Tibial artery (tissue), 4 donors: ENCODE measurements at regions not wholly inside any gene's neighbourhood (a gene's known extent, or its start where the extent isn't known, plus 50 kb on each side); places are given as distances from the start of the nearest gene placed in this dataset.
"Not testable (repeated sequence)": the region's sequence is repeated elsewhere in the genome, so short reads cannot be mapped to it uniquely, and the experiment has no call there.

ENCODE experiments used
- DNase-seq, 2 donors: peaks; one replicate each; pipeline ENCODE4 v3.0.0-alpha.2; 2019
- H3K27ac ChIP-seq, 2 donors: fragments of 200-600 bp; sonication (generic) in 1 of 2; 1 replicate in 1 of 2; 2 replicates in 1 of 2; pipeline ENCODE4 v1.5.1; 2018 to 2019; ENCODE audit warnings: mild to moderate bottlenecking in 1 of 2
- H3K27me3 ChIP-seq, 2 donors: fragments of 200-600 bp; sonication (generic) in 1 of 2; one replicate each; pipeline versions ENCODE4 v1.5.1 to v1.6.0; 2016 to 2019
- H3K36me3 ChIP-seq, 3 donors: fragments of 200-600 bp; sonication (generic) in 2 of 3; one replicate each; pipeline ENCODE4 v1.5.1; 2016 to 2019; ENCODE audit warnings: mild to moderate bottlenecking in 2 of 3
- H3K4me1 ChIP-seq, 4 donors: fragments of 200-600 bp; sonication (generic) in 2 of 4; 1 replicate in 3 of 4; 2 replicates in 1 of 4; pipeline ENCODE4 v1.5.1; 2016 to 2019
- H3K4me3 ChIP-seq, 2 donors: fragments of 200-600 bp; sonication (generic) in 1 of 2; 1 replicate in 1 of 2; 2 replicates in 1 of 2; pipeline ENCODE4 v1.5.1; 2018 to 2019; ENCODE audit warnings: mild to moderate bottlenecking in 2 of 2
- H3K9me3 ChIP-seq, 3 donors: fragments of 200-600 bp; sonication (generic) in 1 of 3; one replicate each; pipeline ENCODE4 v1.5.1; 2016 to 2019
- intact Hi-C: fragments of 100-400 bp; cut with DNase I; formaldehyde crosslinking; loops from one replicate; pipeline ENCODE4 v1.15.0; 2023; ENCODE audit warnings: low total_unique reads
- TF ChIP-seq, protein P1 (sequence below), 2 experiments: fragments of 200-600 bp in 1 of 2; fragments of 450-650 bp in 1 of 2; IDR thresholded peaks; one replicate each; pipeline ENCODE4 v1.5.1; 2017 to 2019; ENCODE audit warnings: antibody characterized with exemption in 2 of 2, mild to moderate bottlenecking in 1 of 2, moderate library complexity in 1 of 2

DNA sequence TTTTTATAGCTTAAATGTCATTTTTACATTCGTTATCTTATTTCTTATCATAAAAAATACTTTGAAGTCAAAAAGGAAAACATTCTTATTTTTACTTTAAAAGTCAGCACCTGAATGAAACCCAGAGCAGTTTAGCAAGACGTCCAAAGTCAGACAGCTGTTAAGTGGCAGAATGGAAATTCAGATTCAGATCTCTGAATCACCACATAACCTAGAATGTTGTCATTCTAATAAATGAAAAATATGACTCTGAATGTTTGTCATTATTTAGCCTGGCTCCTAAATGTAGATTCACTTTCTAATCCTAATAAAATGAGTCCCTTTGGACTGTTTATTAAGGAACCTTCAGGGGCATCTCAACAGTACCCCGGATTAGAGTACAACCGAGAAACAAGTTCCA, 75.2 kb upstream of the RGS7 start:
- intact Hi-C loops: no loop called here
- Histone ChIP-seq H3K27me3 (no peaks in the 10 kb centered on the region), H3K4me3 (no peak overlapping the region), H3K36me3 (no peaks in the 10 kb centered on the region), H3K9me3 (no peaks in the 10 kb centered on the region), H3K4me1 (no peaks in the 10 kb centered on the region), H3K27ac (no peak overlapping the region)
- DNase-seq: no peak
- TF ChIP-seq, protein P1, sequence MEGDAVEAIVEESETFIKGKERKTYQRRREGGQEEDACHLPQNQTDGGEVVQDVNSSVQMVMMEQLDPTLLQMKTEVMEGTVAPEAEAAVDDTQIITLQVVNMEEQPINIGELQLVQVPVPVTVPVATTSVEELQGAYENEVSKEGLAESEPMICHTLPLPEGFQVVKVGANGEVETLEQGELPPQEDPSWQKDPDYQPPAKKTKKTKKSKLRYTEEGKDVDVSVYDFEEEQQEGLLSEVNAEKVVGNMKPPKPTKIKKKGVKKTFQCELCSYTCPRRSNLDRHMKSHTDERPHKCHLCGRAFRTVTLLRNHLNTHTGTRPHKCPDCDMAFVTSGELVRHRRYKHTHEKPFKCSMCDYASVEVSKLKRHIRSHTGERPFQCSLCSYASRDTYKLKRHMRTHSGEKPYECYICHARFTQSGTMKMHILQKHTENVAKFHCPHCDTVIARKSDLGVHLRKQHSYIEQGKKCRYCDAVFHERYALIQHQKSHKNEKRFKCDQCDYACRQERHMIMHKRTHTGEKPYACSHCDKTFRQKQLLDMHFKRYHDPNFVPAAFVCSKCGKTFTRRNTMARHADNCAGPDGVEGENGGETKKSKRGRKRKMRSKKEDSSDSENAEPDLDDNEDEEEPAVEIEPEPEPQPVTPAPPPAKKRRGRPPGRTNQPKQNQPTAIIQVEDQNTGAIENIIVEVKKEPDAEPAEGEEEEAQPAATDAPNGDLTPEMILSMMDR (IDR thresholded peaks at IDR 0.05): no peak

DNA sequence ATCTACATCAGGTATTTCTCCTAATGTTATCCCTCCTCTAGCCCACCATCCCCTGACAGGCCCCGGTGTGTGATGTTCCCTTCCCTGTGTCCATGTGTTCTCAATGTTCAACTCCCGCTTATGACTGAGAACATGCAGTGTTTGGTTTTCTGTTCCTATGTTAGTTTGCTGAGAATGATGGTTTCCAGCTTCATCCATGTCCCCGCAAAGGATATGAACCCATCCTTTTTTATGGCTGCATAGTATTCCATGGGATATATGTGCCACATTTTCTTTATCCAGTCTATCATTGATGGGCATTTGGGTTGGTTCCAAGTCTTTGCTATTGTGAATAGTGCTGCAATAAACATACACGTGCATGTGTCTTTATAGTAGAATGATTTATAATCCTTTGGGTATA, 68.1 kb upstream of the RGS7 start:
- H3K9me3 ChIP-seq, H3K27ac ChIP-seq, H3K36me3 ChIP-seq, DNase-seq, intact Hi-C loops, H3K4me3 ChIP-seq: not testable (repeated sequence)
- Histone ChIP-seq H3K27me3 (peaks cover 0 to 21% of the 10 kb centered on the region in 2 donors), H3K4me1 (peaks cover 0 to 13% (median 9%) of the 10 kb centered on the region in 4 donors)

DNA sequence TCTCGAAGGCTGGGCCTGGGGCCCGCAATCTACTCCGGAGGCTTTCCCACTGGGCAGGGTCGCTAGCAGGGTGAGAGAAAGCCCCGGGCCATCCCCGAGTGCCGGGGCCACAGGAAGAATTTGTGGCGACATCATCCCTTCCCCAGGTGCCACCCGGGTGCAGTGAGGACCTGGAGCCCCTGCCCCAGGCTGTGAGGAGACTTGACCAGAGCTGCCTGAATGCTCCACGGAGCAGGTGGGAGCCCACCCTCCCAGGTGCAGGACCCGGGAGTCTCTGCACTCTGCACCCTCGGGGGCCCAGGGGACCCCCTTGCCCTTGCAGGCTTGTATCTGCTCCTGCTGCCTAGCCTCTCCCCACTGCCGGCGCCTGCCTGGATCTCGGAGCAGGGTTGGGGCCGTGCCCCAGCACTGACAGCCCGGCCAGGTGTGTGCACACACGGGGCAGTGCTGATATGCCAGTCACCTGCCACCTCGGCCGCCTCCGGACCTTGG, 67.5 kb upstream of the RGS7 start:
- H3K9me3 ChIP-seq: no peaks in the 10 kb centered on the region
- DNase-seq: no peak
- H3K27me3 ChIP-seq: peaks cover 0 to 21% of the 10 kb centered on the region in 2 donors
- peaks cover 0 to 13% (median 9%) of the 10 kb centered on the region in 4 donors for H3K4me1 ChIP-seq
- H3K27ac ChIP-seq: no peak overlapping the region
- TF ChIP-seq, protein P1 (IDR thresholded peaks at IDR 0.05): no peak
- no peaks in the 10 kb centered on the region for H3K36me3 ChIP-seq
- peak overlapping the region; percentile 21 to 34 for H3K4me3 ChIP-seq
- intact Hi-C loops: no loop called here

DNA sequence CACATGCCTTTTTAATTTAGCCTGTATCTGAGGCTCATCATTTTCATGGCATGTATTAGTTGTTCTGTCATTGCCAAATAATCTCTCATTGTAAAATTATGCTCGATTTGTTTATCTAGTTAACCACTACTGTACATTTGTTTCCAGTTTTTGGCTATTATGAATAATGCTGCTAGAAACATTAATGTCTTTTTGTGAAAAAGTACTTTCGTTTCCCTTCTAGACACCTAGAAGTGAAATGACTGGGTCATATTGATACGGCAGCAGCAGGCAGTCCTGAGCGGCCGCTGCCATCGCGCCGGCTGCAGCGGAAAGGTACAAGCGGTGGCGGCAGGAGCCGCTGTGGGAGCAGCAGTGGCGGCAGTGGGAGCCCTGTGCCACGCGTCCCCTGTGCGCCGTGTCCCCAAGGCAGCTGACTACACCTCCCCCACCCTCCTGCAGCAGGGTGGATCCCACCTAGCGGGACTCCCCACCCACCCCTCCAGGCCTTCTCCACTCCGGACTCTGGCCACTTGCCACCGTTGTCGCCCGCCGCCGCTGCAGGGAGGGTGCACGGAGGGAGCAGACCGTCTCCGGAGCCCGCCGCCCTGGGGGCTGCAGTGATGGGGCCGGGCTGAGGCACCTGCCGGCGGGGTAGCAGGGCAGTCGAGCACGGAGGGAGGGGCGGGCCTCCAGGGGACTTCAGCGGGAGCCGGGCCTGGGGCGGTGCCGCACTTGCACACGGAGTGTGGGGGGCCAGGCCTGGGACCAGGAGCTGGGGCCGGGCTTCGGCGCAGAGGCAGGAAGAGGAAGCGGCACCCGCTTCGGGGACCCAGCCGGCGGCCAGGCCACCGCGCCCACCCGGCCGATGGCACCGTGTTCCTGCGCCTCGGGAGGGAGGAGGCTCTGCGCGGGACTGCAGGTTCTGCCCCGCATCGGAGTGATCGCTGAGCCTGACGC, 66.8 kb upstream of the RGS7 start:
- DNase-seq: no peak
- Histone ChIP-seq H3K9me3 (no peaks in the 10 kb centered on the region), H3K27me3 (peaks cover 0 to 21% of the 10 kb centered on the region in 2 donors), H3K36me3 (no peaks in the 10 kb centered on the region), H3K4me3 (peak overlapping the region; percentile 21 to 34), H3K4me1 (peaks cover 0 to 13% (median 9%) of the 10 kb centered on the region in 4 donors), H3K27ac (no peak overlapping the region)
- intact Hi-C loops: no loop called here
- TF ChIP-seq, protein P1 (IDR thresholded peaks at IDR 0.05): no peak

DNA sequence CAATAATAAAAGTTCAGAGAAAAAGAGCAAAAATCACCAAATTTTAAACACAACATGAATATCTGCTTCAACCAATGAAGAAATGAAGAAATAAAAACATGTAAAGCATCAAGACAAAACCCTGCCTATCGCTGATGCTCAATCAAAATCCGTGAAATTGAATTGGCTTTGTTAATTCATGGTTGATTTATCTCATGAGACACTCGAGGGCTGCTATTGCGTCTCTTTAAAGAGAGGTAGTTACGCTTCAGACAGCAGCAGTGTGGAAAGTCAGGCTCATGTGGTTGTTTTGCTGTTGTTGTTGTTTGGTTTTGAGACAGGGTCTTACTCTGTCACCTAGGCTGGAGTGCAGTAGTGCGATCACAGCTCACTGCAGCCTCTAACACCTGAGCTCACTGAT, 65.5 kb upstream of the RGS7 start:
- DNase-seq: no peak
- Histone ChIP-seq H3K9me3 (no peaks in the 10 kb centered on the region), H3K27me3 (peaks cover 0 to 21% of the 10 kb centered on the region in 2 donors), H3K36me3 (no peaks in the 10 kb centered on the region), H3K4me1 (peaks cover 0 to 13% (median 9%) of the 10 kb centered on the region in 4 donors), H3K27ac (no peak overlapping the region), H3K4me3 (no peak overlapping the region)
- TF ChIP-seq, protein P1 (IDR thresholded peaks at IDR 0.05): no peak
- intact Hi-C loops: no loop called here

DNA sequence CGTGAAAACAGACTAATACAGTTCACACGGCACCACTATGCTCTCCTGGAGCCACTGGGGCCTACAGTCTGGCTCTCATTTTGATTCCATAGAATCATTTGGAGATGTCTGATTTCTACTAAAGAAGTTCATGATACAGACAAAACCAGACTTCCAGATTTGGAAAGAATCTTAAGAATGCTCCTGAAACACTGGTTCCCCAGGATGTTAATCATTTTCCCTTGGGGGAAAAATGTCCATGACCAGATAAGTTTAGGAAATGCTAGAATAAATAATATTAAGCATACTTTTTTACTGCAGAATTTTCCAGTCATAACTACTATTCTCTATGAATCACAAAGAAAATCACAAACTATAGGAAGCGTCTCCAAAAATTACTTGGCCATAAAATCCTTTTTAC, 63.0 kb upstream of the RGS7 start:
- peaks cover 0 to 21% of the 10 kb centered on the region in 2 donors for H3K27me3 ChIP-seq
- TF ChIP-seq, protein P1 (IDR thresholded peaks at IDR 0.05): no peak
- intact Hi-C loops: no loop called here

More for the DNA sequence above, 63.0 kb upstream of the RGS7 start:
- H3K36me3 ChIP-seq: no peaks in the 10 kb centered on the region
- peaks cover 0 to 13% (median 9%) of the 10 kb centered on the region in 4 donors for H3K4me1 ChIP-seq
- H3K27ac ChIP-seq: no peak overlapping the region
- no peak for DNase-seq
- H3K4me3 ChIP-seq: no peak overlapping the region
- no peaks in the 10 kb centered on the region for H3K9me3 ChIP-seq
